Neuron (in vitro differentiated cells): ENCODE measurements at regions not wholly inside any gene's neighbourhood (a gene's known extent, or its start where the extent isn't known, plus 50 kb on each side); places are given as distances from the start of the nearest gene placed in this dataset.

ENCODE experiments used
- H2AFZ ChIP-seq: one replicate; pipeline ENCODE4 v1.6.1; 2013; ENCODE audit warnings: low read depth, mild to moderate bottlenecking, inconsistent platforms, low read length, moderate library complexity
- H3K27me3 ChIP-seq: one replicate; pipeline ENCODE4 v1.6.1; 2013; ENCODE audit warnings: low read length; ENCODE audit not compliant: insufficient read depth
- H3K36me3 ChIP-seq: one replicate; pipeline ENCODE4 v1.6.1; 2013; ENCODE audit warnings: low read length; ENCODE audit not compliant: insufficient read depth
- H3K4me1 ChIP-seq: one replicate; pipeline ENCODE4 v1.6.1; 2013; ENCODE audit warnings: low read length; ENCODE audit not compliant: insufficient read depth
- H3K4me3 ChIP-seq: 2 replicates; pipeline ENCODE4 v1.5.1; 2013; ENCODE audit warnings: mild to moderate bottlenecking, low read length, moderate library complexity
- H3K9me3 ChIP-seq: one replicate; pipeline ENCODE4 v1.6.1; 2013; ENCODE audit warnings: low read length

DNA sequence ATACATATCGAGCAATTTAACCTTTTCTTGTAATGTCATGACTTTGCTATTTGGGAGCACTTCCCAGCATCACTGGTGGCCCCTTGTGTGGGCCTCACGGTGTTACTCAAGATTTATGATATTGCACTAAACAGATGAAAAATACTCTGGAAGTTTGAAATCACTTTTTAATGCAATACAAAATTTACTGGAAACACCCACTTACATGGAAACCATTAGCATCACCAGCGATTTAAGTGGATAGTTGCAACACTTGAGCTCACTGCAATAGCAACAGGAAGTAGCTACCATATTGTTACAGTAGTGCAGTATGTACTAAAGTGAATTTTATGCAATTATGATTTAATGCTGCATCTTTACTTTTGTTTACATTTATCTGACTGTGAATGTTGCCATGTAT is 184.4 kb downstream of the MDFIC start:
- no peaks in the 10 kb centered on the region for H3K9me3 ChIP-seq
- no peak overlapping the region for H3K4me3 ChIP-seq
- H2AFZ ChIP-seq: no peak overlapping the region
- H3K36me3 ChIP-seq: no peaks in the 10 kb centered on the region
- no peaks in the 10 kb centered on the region for H3K27me3 ChIP-seq
- no peaks in the 10 kb centered on the region for H3K4me1 ChIP-seq

GRCh38 chr7:115102738-115103137 is 180.8 kb downstream of the MDFIC start:
- Histone ChIP-seq H3K4me1 (no peaks in the 10 kb centered on the region), H3K27me3 (no peaks in the 10 kb centered on the region), H3K36me3 (no peaks in the 10 kb centered on the region), H3K4me3 (no peak overlapping the region), H2AFZ (no peak overlapping the region), H3K9me3 (no peaks in the 10 kb centered on the region)

DNA sequence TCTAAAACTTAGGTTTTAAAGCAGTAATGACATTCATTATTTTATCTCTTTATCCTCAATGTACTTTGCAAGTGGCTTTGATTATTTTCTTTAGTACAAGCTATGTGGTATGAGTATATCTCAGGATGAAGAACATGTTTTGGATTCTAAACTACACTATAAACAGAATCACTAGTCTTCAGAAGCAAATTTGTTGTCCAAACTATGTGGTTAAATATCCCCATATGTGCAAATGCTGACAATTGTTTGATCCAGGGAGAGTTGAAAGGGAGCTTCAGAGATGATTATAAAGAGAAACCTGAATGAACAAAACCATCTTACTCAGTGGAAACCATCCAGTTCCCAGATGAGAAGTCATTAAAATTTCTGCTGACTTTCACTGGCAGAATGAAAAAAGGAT is 179.3 kb downstream of the MDFIC start:
- no peak overlapping the region for H3K4me3 ChIP-seq

DNA sequence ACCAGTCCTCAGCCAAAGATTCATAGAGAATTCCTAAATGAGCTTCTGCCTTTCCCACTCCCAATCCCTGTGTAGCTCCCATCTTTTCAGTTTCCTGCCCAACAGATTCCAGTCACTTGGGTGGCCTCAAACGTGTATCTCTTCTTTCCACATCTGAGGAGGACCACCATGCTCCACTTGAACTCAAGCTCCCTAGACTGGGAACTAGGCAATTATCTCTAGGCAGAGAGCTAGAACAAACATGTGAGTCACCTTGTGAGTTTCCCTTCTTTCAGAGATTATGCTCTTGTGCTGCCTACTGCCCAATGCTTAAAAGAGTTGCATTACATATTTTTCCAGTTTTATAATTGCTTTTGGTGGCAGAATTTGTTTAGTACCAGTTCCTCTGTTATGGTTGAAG is 178.0 kb downstream of the MDFIC start:
- peaks cover 6% of the 10 kb centered on the region for H3K4me1 ChIP-seq
- H3K27me3 ChIP-seq: no peaks in the 10 kb centered on the region
- no peaks in the 10 kb centered on the region for H3K36me3 ChIP-seq
- no peak overlapping the region for H2AFZ ChIP-seq
- no peak overlapping the region for H3K4me3 ChIP-seq
- no peaks in the 10 kb centered on the region for H3K9me3 ChIP-seq

More for the DNA sequence above, 179.3 kb downstream of the MDFIC start:
- Histone ChIP-seq H3K4me1 (peaks cover 6% of the 10 kb centered on the region), H3K27me3 (no peaks in the 10 kb centered on the region), H3K9me3 (no peaks in the 10 kb centered on the region), H2AFZ (no peak overlapping the region), H3K36me3 (no peaks in the 10 kb centered on the region)

DNA sequence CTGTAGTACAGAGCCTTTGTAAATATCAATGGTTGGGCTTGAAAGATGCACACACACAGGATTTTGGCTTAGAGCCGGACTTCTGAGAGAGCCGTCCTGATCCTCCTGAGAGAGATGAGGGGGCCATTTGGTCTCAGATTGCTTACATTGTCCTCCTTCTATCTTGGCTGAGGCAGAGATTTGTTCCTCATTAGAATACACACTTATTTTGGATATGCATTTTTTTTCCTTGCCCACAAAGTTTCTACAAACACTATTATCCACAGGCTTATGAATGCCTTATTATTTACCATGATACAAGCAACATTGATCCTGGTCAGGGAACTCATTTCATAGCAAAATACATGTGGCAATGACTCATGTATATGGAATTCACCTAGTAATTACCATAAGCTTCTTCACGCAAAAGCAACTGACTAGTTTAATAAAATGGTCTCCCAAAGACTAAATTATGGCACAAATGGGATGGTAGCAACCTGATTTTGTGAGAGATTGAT is 175.3 kb downstream of the MDFIC start:
- Histone ChIP-seq H3K9me3 (no peaks in the 10 kb centered on the region), H2AFZ (peak overlapping the region; percentile 14), H3K4me3 (no peak overlapping the region), H3K36me3 (no peaks in the 10 kb centered on the region), H3K4me1 (peaks cover 6% of the 10 kb centered on the region), H3K27me3 (no peaks in the 10 kb centered on the region)

GRCh38 chr7:115096262-115096661 is 174.4 kb downstream of the MDFIC start:
- peaks cover 6% of the 10 kb centered on the region for H3K4me1 ChIP-seq
- no peak overlapping the region for H2AFZ ChIP-seq
- no peaks in the 10 kb centered on the region for H3K9me3 ChIP-seq
- H3K27me3 ChIP-seq: no peaks in the 10 kb centered on the region
- no peak overlapping the region for H3K4me3 ChIP-seq
- no peaks in the 10 kb centered on the region for H3K36me3 ChIP-seq

GRCh38 chr7:115094163-115094562 is 172.3 kb downstream of the MDFIC start:
- no peaks in the 10 kb centered on the region for H3K36me3 ChIP-seq
- H2AFZ ChIP-seq: no peak overlapping the region
- H3K27me3 ChIP-seq: no peaks in the 10 kb centered on the region
- H3K4me1 ChIP-seq: peaks cover 6% of the 10 kb centered on the region
- no peak overlapping the region for H3K4me3 ChIP-seq
- no peaks in the 10 kb centered on the region for H3K9me3 ChIP-seq

- no peaks in the 10 kb centered on the region for H3K27me3 ChIP-seq
- no peak overlapping the region for H3K4me3 ChIP-seq
- H3K4me1 ChIP-seq: peaks cover 7% of the 10 kb centered on the region
- H3K36me3 ChIP-seq: no peaks in the 10 kb centered on the region
- H3K9me3 ChIP-seq: no peaks in the 10 kb centered on the region
- H2AFZ ChIP-seq: no peak overlapping the region
These were observed 167.0 kb downstream of the MDFIC start for GRCh38 chr7:115088893-115089292.

DNA sequence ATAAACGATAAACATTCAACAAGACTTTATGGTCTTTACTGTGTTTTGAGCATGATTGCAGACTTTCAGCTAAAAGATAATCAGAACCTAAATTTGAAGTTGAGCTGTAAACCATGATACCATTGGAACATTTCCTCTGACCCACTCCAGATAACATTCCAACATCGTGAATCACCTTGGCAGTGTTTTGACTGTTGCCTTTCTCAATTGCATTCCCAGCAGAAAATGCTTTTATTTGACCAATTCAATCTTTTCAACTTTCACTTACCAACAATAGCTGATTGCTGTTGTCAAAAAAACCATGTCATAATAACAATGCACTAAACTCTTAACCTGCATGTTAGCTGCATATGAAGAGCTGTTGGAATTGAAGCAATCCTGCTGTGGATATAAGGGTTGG is 165.5 kb downstream of the MDFIC start:
- Histone ChIP-seq H3K36me3 (no peaks in the 10 kb centered on the region), H2AFZ (no peak overlapping the region)

DNA sequence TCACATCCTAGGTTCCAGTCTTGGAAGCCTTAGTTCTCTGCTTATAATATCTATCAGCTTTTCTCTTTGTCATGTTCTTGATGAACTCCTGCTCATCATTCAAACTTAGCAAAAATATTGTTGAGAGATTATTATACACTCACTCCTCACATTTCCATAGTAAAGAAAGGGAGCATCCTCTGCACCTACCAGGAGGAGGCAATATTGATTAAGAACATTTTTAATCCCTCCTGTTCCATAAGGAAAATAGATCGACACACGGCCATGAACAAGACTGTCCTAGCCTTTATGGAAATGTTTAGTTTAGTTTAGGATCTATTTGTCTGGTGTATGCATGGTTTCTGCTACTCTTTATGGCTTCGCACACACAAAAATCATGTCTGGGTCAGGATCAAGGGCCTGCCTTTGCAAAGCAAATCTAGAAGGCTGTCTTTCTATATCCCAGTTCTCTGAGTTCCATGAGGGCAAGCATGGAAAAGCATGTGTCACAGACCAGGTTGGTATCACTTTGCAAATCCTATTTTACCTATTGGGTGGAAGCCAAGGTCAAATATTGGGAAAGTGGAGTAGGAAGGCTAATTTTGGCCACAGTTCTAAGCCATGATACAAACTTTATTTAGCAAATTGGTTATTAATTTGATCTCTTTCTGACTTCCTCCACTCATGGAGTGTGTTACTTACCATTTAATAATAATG is 164.4 kb downstream of the MDFIC start:
- no peaks in the 10 kb centered on the region for H3K9me3 ChIP-seq
- H3K36me3 ChIP-seq: no peaks in the 10 kb centered on the region
- H3K27me3 ChIP-seq: no peaks in the 10 kb centered on the region
- H3K4me1 ChIP-seq: peaks cover 7% of the 10 kb centered on the region
- no peak overlapping the region for H3K4me3 ChIP-seq
- H2AFZ ChIP-seq: no peak overlapping the region

More for the DNA sequence above, 165.5 kb downstream of the MDFIC start:
- H3K4me1 ChIP-seq: peaks cover 7% of the 10 kb centered on the region
- H3K4me3 ChIP-seq: no peak overlapping the region
- no peaks in the 10 kb centered on the region for H3K9me3 ChIP-seq
- no peaks in the 10 kb centered on the region for H3K27me3 ChIP-seq

DNA sequence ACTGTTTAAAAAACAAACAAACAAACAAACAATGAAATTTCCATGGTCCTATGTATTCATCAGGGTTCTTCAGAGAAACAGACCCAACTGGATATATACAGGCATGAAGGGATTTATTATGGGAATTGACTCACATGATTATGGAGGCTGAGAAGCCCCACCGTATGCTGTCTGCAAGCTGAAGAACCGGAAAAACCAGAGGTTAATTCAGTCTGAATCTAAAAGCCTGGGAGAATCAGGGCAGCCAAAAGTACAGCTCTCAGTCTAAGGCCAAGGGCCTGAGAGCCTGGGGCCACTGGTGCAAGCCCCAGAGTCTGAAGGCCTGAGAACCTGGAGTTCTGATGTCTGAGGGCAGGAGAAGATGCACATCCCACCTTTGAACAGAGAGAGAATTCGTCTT is 163.5 kb downstream of the MDFIC start:
- Histone ChIP-seq H3K9me3 (no peaks in the 10 kb centered on the region), H3K27me3 (no peaks in the 10 kb centered on the region), H3K4me3 (no peak overlapping the region), H2AFZ (no peak overlapping the region), H3K4me1 (peaks cover 7% of the 10 kb centered on the region), H3K36me3 (no peaks in the 10 kb centered on the region)

- Histone ChIP-seq H3K4me1 (peaks cover 9% of the 10 kb centered on the region), H2AFZ (no peak overlapping the region), H3K36me3 (no peaks in the 10 kb centered on the region), H3K4me3 (no peak overlapping the region), H3K27me3 (no peaks in the 10 kb centered on the region), H3K9me3 (no peaks in the 10 kb centered on the region)
These were observed 162.0 kb downstream of the MDFIC start for GRCh38 chr7:115083935-115084334.

DNA sequence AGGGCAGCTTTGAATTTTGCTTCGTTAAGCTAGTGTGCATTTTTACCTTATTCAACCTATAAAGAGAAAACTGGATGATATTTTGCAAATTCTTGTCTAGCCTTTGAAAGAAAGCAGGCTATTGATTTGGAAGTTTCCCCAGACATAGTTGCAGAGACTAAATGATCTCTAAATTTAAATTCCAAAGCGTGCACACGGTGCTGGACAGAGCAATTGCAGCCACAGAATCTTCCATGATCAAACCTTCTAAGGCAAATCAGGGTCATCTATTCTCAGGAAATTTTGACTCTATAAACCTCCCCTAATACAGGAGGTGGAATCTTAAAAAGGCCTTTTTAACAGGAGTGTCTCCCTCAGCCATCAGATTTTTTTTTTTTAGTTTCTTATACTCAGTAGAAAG is 159.9 kb downstream of the MDFIC start:
- peaks cover 5% of the 10 kb centered on the region for H3K4me1 ChIP-seq
- no peaks in the 10 kb centered on the region for H3K36me3 ChIP-seq
- no peak overlapping the region for H3K4me3 ChIP-seq
- H2AFZ ChIP-seq: no peak overlapping the region
- no peaks in the 10 kb centered on the region for H3K27me3 ChIP-seq
- no peaks in the 10 kb centered on the region for H3K9me3 ChIP-seq

DNA sequence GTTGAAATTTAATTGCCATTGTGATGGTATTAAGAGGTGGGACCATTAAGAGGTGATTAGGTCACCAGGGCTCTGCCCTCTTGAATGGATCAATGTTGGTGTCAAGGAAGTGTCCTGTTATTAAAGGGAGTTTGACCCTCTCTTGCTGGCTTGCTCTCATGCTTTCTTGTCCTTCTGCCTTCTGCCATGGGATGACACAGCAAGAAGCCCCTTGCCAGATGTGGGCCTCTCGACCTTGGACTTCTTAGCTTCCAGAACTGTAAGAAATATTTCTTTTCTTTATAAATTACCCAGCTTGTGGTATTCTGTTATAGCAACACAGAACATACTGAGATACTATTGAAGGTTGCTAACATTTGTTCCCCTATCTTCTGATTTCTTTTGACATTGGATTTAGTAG is 157.0 kb downstream of the MDFIC start:
- Histone ChIP-seq H3K4me1 (peaks cover 5% of the 10 kb centered on the region), H2AFZ (no peak overlapping the region), H3K27me3 (no peaks in the 10 kb centered on the region), H3K9me3 (no peaks in the 10 kb centered on the region), H3K4me3 (no peak overlapping the region), H3K36me3 (no peaks in the 10 kb centered on the region)
